GM19240 (cell line): ENCODE measurements at regions not wholly inside any gene's neighbourhood (a gene's known extent, or its start where the extent isn't known, plus 50 kb on each side); places are given as distances from the start of the nearest gene placed in this dataset.

Source experiments
- DNase-seq: peaks from one replicate; pipeline ENCODE4 v3.0.0; 2011; ENCODE audit warnings: low spot score; ENCODE audit not compliant: insufficient read length

DNA sequence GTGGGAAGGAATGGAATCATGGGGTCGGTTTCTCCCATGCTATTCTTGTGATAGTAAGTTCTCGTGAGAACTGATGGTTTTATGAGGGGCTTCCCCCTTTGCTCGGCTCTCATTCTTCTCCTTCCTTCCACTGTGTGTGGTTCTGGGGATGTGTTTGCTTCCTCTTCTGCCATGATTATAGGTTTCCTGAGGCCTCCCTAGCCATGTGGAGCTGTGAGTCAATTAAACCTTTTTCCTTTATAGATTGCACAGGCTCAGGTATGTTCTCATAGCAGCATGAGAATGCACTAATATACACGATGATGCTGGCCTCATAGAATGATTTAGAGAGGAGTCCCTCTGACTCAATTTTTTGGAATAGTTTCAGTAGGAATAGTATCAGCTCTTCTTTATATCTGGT is 195.4 kb upstream of the IVNS1ABP start:
- DNase-seq = no peak

DNA sequence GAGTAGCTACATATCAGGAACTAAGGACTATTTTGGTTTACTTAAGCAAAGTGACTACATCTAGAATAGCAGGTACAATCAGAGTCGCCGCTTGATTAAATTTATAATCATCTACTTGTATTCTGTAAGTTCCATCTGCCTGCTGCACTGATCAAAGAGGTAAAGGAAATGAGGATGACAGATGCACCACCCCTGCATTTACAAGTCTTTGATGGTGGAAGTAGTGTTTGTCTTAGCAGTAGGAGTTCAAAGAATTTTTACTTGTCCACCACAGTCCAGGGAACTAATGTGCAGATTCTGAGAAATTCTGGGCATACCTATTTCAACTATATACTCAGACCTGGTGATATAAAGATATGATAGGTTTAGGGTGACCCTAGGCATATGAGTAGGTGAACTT is 184.1 kb upstream of the IVNS1ABP start:
- no peak for DNase-seq

DNA sequence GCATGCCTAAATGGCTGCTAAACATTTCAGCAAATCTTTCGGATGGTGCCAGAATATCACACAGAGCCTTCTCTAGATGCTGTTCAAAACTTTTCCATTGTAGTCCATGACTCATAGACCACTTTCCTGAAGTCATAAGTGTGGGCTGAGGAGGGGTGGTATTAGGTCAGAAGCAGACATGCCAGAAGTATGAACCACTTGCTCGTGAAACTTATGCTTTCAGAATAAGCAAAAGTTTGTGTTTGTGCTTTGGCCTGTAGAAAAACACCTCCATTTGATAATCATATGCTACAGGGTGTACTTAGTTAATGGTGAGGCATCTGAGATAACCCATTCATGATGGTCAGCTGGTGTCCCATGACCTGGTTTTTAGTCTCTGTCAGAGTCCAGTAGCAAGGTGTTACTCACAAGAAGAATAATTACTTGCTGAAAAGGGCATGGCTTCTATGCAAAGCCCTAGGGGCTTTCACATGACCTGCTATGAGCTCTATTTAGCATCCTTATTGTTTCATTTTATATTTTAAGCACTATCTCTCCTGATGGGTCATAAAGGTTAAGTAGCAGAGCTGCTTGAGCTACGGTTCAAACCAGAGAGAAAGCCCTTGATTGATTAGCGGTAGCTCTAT is 183.1 kb upstream of the IVNS1ABP start:
- DNase-seq = no peak

DNA sequence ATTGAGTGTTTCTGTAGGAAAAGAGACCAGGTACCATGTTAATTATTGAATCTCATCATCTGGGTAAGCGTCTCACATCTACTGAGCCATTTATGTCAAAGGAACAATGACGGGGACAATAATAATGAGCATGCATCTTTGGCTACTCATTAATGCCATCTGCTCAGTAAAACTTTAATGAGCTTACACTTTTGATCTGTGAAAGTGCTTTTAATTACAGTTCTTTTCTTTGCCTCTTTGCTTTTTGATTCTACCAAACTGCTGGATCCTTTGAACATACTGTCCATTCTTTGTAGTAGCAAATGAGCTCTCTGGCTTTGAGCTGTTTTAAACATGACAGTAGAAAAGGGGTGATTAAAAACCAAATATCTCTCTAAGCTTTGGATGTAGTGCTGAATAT is 181.2 kb upstream of the IVNS1ABP start:
- no peak for DNase-seq

DNA sequence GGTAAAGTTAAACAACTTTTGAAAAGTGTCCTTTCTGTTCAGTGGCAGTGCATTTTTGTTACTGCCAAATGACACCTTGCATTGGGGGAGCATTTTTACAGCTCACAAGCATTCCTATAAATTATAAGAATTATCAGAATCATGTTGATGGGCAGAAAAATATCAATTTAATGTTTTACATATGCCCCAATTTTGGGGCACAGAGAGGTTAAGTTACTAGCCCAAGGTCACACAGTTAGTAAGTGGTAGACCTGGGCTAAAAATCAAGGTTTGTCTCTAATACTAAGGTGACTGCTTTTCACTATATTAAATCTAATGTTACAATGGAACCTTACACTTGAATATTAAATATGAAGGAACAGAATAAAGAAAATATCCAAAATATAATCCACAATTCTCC is 180.1 kb upstream of the IVNS1ABP start:
- no peak for DNase-seq

DNA sequence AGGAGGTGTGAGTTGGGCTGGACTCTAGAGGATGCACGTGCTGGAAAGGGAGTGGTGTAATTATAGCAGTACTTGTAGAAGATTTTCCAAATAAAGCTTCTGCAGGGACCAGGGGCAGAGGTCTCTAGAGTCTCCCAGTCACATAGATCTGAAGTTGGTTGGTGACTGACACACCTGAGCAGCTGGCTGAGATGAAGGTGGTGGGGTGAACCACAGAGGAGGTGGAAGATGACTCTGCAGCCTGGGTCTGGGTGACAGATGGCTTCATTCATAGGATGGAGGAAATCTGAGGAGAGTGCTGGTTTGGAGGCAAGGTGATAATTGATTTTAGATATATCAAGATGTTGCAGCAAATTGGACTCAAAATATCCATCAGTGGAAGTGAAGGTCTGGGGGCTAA is 178.9 kb upstream of the IVNS1ABP start:
- DNase-seq = no peak

DNA sequence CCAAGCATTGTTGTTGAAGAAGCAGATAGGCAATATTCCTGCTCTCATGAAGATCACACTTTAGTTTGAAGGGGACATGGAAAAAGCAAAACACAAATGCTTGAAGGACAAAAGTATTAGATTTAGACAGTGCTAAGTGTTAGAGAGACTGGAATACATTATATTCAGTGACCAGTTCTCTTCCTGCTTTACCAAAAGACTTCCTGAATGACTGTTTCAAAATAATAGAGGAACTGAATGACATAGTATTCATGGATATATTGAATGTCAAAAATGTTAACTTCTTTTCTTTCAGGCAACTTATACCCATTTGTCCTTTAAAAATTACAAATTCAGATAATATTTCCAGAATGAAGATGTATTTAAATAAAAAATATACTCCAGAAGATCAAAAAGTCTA is 178.0 kb upstream of the IVNS1ABP start:
- DNase-seq = no peak

DNA sequence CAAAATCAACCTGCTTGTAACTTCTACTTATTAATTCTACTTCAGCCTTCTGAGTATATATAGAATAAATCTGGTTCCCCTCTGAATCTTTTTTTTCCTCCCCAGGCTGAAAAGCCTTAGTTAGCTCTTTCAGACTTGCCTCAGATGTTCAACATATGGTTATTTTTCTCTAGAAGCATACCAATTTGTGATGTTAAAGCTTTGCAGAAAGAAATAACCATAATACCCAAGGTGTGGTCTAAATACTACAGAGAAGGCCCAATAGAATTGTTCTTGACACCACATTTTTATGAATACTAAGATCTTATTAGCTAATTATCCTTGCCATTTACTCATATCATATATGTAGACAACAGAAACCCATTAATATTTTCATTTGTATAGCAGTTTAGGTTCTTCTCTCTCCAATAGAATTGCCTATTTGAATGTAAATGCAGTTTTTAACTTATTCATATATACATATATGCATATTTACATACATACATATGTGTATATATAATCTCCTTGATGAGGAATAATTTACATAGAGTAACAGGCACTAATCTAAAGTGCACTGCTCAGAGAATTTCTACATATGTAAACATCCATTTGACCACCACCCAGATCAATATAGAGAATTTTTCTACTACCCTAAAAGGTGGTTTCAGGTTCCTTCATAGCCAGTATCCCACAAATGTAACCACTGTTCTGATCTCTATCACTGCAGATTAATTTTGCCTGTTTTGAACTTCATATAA is 175.2 kb upstream of the IVNS1ABP start:
- no peak for DNase-seq

DNA sequence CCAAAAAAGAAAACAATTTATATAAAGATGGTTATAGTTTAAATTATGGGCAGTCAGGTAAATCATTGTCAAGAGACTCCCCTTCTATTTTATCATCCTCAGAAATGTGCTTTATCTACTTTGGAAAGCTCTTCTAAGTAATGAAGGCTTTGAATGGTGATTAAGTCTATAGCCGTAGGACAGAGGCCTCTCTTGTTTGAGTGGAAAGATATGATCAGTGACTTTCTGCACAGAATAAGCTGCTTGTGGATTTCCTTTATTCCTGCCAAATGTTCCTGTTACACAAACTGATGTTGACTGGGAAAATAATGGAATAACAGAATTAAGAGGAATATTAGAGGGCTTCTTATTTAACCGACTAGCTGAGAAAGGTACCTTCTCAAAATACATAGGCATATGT is 174.6 kb upstream of the IVNS1ABP start:
- no peak for DNase-seq

DNA sequence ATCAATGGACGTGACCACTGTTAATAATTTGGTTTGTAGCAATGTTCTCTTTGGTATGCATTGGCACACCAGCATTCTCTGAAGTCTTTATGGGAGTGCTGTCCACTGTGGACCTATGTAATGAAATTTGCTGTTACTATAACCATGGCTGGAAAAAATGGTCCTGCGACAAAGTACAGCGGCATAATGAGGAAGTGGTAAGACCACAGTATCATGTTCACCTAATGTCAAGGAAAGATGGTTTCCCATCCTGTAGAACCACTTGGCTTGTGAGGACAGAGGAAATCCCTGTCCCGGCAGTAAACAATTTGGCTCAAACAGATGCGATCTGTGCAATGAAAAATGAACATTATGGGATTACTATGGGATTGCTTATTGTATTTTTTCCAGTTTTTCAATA is 173.9 kb upstream of the IVNS1ABP start:
- no peak for DNase-seq

DNA sequence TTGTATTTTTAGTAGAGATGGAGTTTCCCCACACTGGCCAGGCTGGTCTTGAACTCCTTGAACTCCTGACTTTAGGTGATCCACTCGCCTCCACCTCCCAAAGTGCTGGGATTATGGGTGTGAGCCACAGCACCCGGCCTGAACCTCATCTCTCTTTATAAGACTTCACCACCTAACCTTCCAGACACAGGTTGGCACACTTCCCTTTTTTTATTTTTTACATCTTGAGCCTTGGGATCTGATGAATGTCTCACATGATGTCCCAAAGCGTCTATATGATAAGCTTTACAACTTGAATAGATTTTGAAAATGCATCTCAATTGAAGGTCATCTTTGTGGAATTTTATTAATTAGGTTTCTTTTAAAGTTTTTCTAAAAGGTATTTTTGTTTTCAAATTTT is 172.4 kb upstream of the IVNS1ABP start:
- DNase-seq = no peak

DNA sequence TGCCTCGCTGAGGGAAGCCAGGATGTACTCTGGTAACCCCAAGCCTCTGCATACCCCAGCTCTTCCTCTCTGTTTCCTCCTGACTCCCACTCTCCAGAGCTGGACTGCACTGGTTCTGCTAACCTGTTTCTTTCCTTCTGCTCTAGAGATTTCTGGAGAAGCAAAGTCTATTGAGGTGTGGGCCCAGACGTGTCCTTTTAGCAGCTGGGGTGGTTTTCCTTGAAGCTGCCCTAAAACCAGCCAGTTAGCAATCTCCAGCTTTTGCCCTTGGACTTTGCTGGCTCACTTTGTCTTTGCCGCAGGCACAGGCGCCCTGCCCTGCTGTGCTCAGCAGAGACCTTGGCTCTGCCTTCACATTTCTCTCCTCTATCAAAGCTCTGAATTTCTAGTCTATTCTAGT is 171.8 kb upstream of the IVNS1ABP start:
- no peak for DNase-seq

DNA sequence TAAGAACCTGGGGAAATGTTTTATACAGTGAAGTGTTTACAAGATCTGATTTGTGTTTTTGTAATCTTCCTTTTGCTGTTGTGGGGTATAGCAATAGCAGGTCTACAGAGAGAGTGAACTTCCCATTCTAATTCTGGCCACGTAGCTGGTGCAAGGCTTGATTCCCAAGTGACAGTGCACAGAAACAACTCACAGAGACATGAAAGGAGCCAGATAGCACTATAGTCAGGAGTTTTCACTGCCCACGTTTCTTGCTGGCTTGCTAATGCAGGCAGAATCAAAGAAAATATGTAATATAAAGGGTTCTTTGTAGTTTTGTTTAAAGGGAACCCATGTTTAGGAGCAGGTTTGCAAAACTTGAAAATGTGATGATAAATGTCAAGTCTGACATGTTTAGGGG is 170.9 kb upstream of the IVNS1ABP start:
- DNase-seq = no peak

DNA sequence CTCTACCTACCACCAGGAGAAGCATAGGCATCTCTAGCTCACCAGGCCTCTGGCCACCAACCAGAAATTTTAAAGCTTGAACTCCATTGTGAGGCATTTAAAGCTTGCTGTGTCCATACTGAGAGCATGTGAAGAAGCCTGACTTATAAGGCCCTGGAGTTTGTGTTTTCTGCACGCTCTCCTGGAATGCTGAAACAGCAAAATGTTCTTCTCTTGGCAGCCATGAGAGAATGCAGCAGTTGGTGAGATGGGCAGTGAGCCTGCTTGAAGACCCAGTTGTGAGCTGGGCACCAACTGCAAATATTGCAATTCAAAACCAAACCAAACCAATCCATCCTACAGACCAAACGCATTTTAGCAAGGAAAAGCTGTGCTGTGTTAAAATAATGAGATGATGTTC is 170.0 kb upstream of the IVNS1ABP start:
- no peak for DNase-seq

DNA sequence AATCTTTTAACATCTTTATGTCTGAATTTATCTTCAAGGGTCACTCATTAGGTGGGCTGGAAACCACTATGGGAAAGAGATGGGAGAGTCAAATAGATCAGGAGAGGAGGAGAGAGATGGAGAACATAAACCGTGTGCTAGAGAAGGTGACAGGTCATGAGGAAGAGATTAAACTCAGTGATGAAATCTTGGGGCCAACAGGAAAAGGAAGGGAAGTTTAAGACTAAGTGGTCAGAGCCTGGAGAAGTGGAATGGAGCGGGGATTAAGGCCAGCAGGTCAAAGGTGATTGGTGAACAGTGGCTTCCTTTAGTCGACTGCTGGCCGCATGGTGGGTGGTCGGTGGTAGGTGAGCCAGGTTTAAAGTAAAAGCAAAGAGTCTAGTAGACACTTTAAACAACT is 169.3 kb upstream of the IVNS1ABP start:
- no peak for DNase-seq

DNA sequence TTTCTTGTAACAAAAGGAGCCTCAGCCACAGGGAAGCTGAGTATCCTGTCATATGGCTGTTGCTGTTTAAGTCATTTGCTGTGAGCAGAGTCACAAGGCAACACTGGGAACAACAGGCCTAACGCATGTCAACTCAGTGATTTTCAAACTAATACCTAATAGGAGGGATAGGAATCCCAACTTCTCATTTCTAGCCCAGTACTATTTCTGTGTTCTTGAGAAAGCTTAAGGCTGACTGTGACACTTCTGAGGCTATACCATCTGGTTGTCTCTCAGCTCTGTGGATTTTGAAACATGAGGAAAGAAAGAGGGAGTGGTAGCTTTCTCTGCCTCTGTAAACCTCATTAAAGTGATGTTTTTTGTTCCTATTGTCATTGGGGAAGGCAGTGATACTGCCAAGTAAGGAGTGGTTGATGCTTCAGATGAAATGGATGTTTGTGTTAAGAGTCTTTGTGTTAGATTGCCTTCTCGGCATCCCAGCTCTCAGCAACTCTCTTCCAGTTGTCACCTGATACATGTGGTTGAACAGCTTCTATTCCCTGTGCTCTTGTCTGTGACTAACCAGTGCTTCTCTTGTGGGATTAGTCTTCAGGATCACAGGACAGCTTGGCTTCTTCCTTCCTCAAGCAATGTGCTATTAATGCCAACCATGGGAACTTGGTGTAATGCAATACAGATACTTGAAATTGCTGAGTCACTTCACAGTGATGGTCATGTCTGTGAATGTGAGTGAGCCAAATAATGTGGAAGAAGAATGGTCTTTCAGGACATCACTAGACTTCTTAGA is 166.8 kb upstream of the IVNS1ABP start:
- DNase-seq = no peak

DNA sequence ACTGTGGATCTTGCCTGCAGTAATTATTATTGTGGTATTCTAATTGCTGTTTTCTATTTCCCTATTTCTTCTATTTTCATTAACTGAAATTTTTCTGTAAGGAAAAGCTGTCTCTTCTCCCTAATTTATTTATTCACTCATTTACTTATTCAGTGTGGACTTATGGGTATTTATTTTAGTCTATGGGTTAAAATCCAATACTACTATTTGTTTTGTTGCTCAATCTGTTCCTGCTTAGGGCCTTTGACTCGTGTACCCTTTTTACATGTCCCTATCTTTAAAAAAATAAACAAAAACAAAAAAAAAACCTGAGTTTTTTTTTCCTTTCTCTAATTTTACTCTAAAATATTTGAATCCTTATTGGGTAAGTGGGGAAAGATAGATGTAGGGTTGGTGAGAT is 166.2 kb upstream of the IVNS1ABP start:
- no peak for DNase-seq

DNA sequence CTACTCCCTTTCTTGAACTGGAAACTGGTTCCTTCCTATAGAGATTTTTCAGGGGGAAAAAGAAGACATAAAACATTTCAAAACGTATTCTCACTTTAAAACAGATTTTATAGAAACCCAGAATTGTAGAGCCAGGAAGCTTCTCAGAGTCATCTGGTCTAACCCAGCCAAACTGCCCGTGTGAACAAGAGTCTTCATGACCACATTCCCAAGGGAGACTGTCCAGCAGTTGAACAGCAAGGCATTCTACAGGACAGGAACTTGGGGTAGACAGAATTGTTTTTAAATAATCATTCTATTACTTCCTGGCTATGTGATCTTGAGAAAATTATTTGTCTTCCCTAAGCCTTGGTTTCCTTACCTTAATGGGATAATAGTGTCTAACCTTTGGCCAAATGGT is 163.5 kb upstream of the IVNS1ABP start:
- DNase-seq = no peak

DNA sequence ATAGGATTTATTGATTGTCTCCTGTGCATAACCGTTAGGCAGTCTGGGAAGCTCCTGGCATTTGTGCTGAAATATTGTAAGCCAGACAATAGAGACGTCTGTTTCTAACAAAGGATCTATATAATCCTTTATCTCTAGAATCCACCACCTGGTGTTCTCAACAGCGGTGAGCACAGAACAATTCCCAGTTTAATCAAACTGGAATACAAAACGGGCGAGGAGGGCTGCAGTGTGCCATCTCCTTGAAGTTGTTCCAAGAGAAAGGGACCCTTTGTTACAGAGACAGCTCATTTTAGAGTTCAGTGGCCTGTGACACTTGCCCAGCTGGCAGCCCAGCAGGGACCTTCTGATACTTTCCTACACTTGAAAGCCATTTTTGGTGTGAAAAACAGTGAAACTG is 162.8 kb upstream of the IVNS1ABP start:
- DNase-seq = no peak

DNA sequence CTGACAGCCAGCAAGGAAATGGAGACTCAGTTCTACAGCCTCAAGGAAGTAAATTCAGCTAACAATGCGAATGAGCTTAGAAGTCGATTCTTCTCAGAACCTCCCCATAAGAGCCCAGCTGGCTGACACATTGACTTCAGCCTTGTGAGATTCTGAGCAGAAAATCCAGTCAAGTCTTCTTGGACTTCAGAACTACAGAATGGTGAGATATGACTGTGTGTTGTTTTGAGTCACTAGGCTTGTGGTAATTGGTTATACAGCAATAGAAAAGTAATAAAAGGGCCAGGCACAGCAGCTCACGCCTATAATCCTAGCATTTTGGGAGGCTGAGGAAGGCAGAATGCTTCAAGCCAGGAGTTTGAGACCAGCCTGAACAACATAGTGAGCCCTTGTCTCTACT is 161.8 kb upstream of the IVNS1ABP start:
- DNase-seq = no peak

DNA sequence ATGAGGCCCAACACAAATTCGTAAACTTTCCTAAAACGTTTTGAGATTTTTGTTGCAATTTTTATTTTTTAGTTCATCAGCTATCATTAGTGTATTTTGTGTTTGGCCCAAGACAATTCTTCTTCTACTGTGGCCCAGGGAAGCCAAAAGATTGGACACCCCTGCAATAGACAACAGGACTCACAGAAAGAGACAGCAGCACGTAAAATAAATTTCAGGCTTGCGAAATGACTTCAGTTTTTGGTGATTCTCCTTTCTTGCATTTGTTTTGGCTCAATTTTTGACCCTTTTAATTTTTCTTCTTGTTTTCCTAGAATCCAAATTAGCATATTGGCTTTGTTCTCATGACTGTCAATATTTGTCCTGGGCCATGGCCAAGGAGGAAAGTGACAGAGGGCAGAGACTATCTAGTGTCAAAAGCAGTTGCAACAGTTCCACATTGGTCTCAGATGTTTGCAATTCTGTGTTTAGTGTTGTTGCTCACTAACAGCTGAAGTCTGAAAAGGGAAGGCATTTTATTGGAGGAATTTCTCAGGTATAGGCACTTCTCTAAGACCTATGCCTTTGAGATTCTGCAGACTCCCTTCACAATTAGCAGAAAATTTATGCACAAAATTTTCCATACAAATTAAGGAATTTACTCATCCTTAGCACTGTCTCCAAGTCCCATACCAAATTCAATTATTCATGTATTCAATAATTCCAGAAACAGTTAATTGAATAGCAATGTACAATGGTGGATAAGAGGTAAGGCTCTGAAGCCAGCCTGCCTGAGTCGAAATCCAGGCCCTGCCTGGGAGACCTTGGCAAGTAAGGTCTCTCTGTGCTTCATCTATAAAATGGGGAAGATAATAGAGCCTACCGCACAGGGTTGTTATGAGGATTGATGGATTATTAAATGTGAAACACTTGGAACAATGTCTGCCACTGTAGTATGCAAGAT is 160.9 kb upstream of the IVNS1ABP start:
- DNase-seq = no peak
